Liver (tissue), 8 donors: ENCODE measurements at regions not wholly inside any gene's neighbourhood (a gene's known extent, or its start where the extent isn't known, plus 50 kb on each side); places are given as distances from the start of the nearest gene placed in this dataset.

Source experiments
- DNase-seq: peaks from one replicate; pipeline ENCODE4 v3.0.0-alpha.2; 2017; ENCODE audit warnings: low spot score
- H3K27ac ChIP-seq, 2 donors: one replicate each; pipeline ENCODE4 v1.7.0; 2013; ENCODE audit warnings: inconsistent platforms in 2 of 2, low read length in 2 of 2, control low read depth in 1 of 2, low read depth in 1 of 2, mild to moderate bottlenecking in 1 of 2
- H3K27me3 ChIP-seq, 4 donors: one replicate each; pipeline versions ENCODE4 v1.6.1 to v1.7.0; 2013; ENCODE audit warnings: low read length in 3 of 4, inconsistent platforms in 1 of 4, mild to moderate bottlenecking in 1 of 4, moderate library complexity in 1 of 4; ENCODE audit not compliant: control insufficient read depth in 4 of 4, insufficient read depth in 4 of 4
- H3K36me3 ChIP-seq, 4 donors: one replicate each; pipeline versions ENCODE4 v1.6.1 to v1.7.0; 2013; ENCODE audit warnings: low read length in 3 of 4, mild to moderate bottlenecking in 3 of 4, low read depth in 1 of 4, moderate library complexity in 1 of 4; ENCODE audit not compliant: control insufficient read depth in 4 of 4, insufficient read depth in 3 of 4
- H3K4me1 ChIP-seq, 4 donors: one replicate each; pipeline versions ENCODE4 v1.6.1 to v1.7.0; 2013; ENCODE audit warnings: low read length in 3 of 4, mild to moderate bottlenecking in 3 of 4, moderate library complexity in 1 of 4; ENCODE audit not compliant: control insufficient read depth in 4 of 4, insufficient read depth in 4 of 4
- H3K4me3 ChIP-seq, 3 donors: one replicate each; pipeline versions ENCODE4 v1.6.1 to v1.7.0; 2013; ENCODE audit warnings: low read length in 3 of 3, control low read depth in 1 of 3, low read depth in 1 of 3, mild to moderate bottlenecking in 1 of 3
- H3K9ac ChIP-seq, 2 donors: one replicate each; pipeline ENCODE4 v1.7.0; 2013; ENCODE audit warnings: low read length in 2 of 2, mild to moderate bottlenecking in 2 of 2, moderate library complexity in 2 of 2, control low read depth in 1 of 2, low read depth in 1 of 2
- H3K9me3 ChIP-seq, 4 donors: one replicate each; pipeline versions ENCODE4 v1.6.1 to v1.7.0; 2013; ENCODE audit warnings: low read length in 3 of 4; ENCODE audit not compliant: control insufficient read depth in 4 of 4
- CTCF ChIP-seq: fragments of 150-350 bp; IDR thresholded peaks from 2 replicates; pipeline ENCODE4 v1.5.1; 2017; ENCODE audit warnings: improper control_type of control experiment, low read depth, low read length; ENCODE audit not compliant: missing input control
- EGR1 ChIP-seq, 2 donors: IDR thresholded peaks; 2 replicates each; pipeline ENCODE4 v1.6.1; 2016 to 2018; ENCODE audit warnings: antibody characterized with exemption in 2 of 2, low read depth in 2 of 2
- FOXA1 ChIP-seq: IDR thresholded peaks from 2 replicates; pipeline ENCODE4 v1.6.1; 2016; ENCODE audit warnings: antibody characterized with exemption
- FOXA2 ChIP-seq: IDR thresholded peaks from 2 replicates; pipeline ENCODE4 v1.6.1; 2016; ENCODE audit warnings: antibody characterized with exemption
- GABPA ChIP-seq, 2 donors: IDR thresholded peaks in 1 of 2; conservative IDR thresholded peaks in 1 of 2; 2 replicates each; pipeline ENCODE4 v1.6.1; 2016; ENCODE audit warnings: antibody characterized with exemption in 2 of 2, mild to moderate bottlenecking in 1 of 2, moderate library complexity in 1 of 2
- HNF4A ChIP-seq, 2 donors: conservative IDR thresholded peaks; 2 replicates each; pipeline ENCODE4 v1.6.1; 2016; ENCODE audit warnings: antibody characterized with exemption in 2 of 2, mild to moderate bottlenecking in 2 of 2
- HNF4G ChIP-seq: IDR thresholded peaks from 2 replicates; pipeline ENCODE4 v1.6.1; 2016; ENCODE audit warnings: antibody characterized with exemption
- JUND ChIP-seq, 2 donors: IDR thresholded peaks; 2 replicates each; pipeline ENCODE4 v1.6.1; 2016; ENCODE audit warnings: antibody characterized with exemption in 2 of 2
- NR2F2 ChIP-seq: IDR thresholded peaks from 2 replicates; pipeline ENCODE4 v1.6.1; 2016; ENCODE audit warnings: antibody characterized with exemption
- RAD21 ChIP-seq, 2 donors: IDR thresholded peaks; 2 replicates each; pipeline ENCODE4 v1.6.1; 2016; ENCODE audit warnings: antibody characterized with exemption in 2 of 2, mild to moderate bottlenecking in 2 of 2
- REST ChIP-seq: IDR thresholded peaks from 2 replicates; pipeline ENCODE4 v1.6.1; 2016; ENCODE audit warnings: antibody characterized with exemption, mild to moderate bottlenecking
- RXRA ChIP-seq, 2 donors: IDR thresholded peaks; 2 replicates each; pipeline ENCODE4 v1.6.1; 2017 to 2018; ENCODE audit warnings: antibody characterized with exemption in 2 of 2, mild to moderate bottlenecking in 1 of 2
- SP1 ChIP-seq: IDR thresholded peaks from 2 replicates; pipeline ENCODE4 v1.6.1; 2018; ENCODE audit warnings: antibody characterized with exemption, mild to moderate bottlenecking
- TAF1 ChIP-seq: conservative IDR thresholded peaks from 2 replicates; pipeline ENCODE4 v1.6.1; 2016; ENCODE audit warnings: antibody characterized with exemption, mild to moderate bottlenecking
- YY1 ChIP-seq: IDR thresholded peaks from 2 replicates; pipeline ENCODE4 v1.6.1; 2016; ENCODE audit warnings: antibody characterized with exemption, mild to moderate bottlenecking
- WGBS: extraction: QIAGEN DNeasy Blood & Tissue Kit; methylation state at CpG from one replicate; pipeline ENCODE4 v1.1.7; 2013; 5-methylcytosine and 5-hydroxymethylcytosine counted together
- TF ChIP-seq, protein P1 (sequence below): IDR thresholded peaks from 2 replicates; pipeline ENCODE4 v1.6.1; 2016; ENCODE audit warnings: antibody characterized with exemption
- TF ChIP-seq, protein P2 (sequence below): IDR thresholded peaks from 2 replicates; pipeline ENCODE4 v1.6.1; 2016; ENCODE audit warnings: antibody characterized with exemption
- TF ChIP-seq, protein P3 (sequence below): IDR thresholded peaks from 2 replicates; pipeline ENCODE4 v1.6.1; 2016; ENCODE audit warnings: antibody characterized with exemption
- donor health status: healthy.
- donor health status: healthy.
- donor health status: healthy.
- donor health status: healthy.
- donor health status: healthy.

GRCh38 chr13:92974905-92975429, 251.6 kb upstream of the GPC6 start:
- H3K4me1 ChIP-seq: no peaks in the 10 kb centered on the region
- 95% methylated on average over 8 of the region's 8 CpGs for WGBS
- H3K27ac ChIP-seq: no peak overlapping the region
- H3K36me3 ChIP-seq: no peaks in the 10 kb centered on the region
- no peak overlapping the region for H3K4me3 ChIP-seq
- no peak for TF ChIP-seq SP1
- TF ChIP-seq JUND (IDR thresholded peaks at IDR 0.05): no peak
- no peak for TF ChIP-seq FOXA2
- no peak for TF ChIP-seq EGR1 (IDR thresholded peaks at IDR 0.05; ENCODE audit: low read depth in 2 of 2)
- no peak for TF ChIP-seq HNF4A (conservative IDR thresholded peaks at IDR 0.05)
- no peak for TF ChIP-seq RXRA (IDR thresholded peaks at IDR 0.05)
- no peak for TF ChIP-seq CTCF
- TF ChIP-seq HNF4G: no peak
- no peak for TF ChIP-seq NR2F2
- TF ChIP-seq FOXA1: no peak
- TF ChIP-seq TAF1: no peak
- TF ChIP-seq, protein P1, sequence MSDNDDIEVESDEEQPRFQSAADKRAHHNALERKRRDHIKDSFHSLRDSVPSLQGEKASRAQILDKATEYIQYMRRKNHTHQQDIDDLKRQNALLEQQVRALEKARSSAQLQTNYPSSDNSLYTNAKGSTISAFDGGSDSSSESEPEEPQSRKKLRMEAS: no peak
- TF ChIP-seq, protein P2, sequence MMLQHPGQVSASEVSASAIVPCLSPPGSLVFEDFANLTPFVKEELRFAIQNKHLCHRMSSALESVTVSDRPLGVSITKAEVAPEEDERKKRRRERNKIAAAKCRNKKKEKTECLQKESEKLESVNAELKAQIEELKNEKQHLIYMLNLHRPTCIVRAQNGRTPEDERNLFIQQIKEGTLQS: no peak
- no peak for TF ChIP-seq REST
- TF ChIP-seq YY1: no peak
- TF ChIP-seq, protein P3, sequence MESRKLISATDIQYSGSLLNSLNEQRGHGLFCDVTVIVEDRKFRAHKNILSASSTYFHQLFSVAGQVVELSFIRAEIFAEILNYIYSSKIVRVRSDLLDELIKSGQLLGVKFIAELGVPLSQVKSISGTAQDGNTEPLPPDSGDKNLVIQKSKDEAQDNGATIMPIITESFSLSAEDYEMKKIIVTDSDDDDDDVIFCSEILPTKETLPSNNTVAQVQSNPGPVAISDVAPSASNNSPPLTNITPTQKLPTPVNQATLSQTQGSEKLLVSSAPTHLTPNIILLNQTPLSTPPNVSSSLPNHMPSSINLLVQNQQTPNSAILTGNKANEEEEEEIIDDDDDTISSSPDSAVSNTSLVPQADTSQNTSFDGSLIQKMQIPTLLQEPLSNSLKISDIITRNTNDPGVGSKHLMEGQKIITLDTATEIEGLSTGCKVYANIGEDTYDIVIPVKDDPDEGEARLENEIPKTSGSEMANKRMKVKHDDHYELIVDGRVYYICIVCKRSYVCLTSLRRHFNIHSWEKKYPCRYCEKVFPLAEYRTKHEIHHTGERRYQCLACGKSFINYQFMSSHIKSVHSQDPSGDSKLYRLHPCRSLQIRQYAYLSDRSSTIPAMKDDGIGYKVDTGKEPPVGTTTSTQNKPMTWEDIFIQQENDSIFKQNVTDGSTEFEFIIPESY: no peak
- TF ChIP-seq GABPA (IDR thresholded peaks at IDR 0.05 in 1 of 2, conservative IDR thresholded peaks at IDR 0.05 in 1 of 2): no peak
- TF ChIP-seq RAD21 (IDR thresholded peaks at IDR 0.05): no peak
- H3K27me3 ChIP-seq: no peaks in the 10 kb centered on the region
- no peak overlapping the region for H3K9ac ChIP-seq
- DNase-seq: no peak
- H3K9me3 ChIP-seq: no peaks in the 10 kb centered on the region
